ENCODE measurements at regions not wholly inside any gene's neighbourhood (a gene's known extent, or its start where the extent isn't known, plus 50 kb on each side); places are given as distances from the start of the nearest gene placed in this dataset.

DNA sequence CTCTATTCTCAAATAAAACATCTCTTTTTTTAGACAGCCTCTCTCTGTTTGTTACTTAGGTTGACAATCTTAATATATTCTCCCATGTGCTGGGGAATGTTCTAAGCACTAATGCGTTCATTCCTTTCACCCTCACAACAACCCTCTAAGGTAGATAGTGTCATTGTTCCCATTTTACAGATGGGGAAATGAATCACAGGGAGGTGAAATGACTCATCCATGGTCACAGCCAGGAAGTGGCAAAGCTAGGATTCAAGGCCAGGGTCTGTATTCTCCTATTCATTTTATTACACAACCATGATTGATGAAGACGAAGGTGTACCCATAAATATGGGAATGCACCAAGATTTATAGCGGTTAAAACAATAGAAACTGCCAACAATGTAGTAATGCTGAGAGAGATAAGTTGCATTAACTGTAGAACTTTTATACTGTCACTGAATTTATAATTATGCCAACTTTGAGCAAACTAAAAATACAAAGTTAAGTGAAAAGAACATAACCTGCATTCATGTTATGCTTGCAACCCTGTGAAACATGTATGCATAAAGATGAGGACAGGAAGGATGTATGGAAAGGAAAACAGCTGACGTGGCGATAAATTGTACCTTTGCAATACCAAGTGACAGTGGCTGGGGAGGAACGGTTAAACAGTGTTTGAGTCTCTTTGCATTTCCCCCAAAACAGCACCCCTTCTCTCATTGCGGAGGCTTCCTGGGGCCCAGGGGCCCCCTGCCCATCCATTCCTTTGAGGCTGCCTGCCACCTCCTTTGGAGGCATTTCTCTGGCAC is 257.7 kb upstream of the AGAP1 start:
- no peaks in the 10 kb centered on the region for H3K27me3 ChIP-seq (ENCODE audit: insufficient read depth, low read length)
- no peaks in the 10 kb centered on the region for H3K9me2 ChIP-seq (ENCODE audit: low read depth, low read length)
- no peak overlapping the region for H2AFZ ChIP-seq (ENCODE audit: low read length)
- no peaks in the 10 kb centered on the region for H3K4me1 ChIP-seq (ENCODE audit: insufficient read depth, low read length, severe bottlenecking)
- no peaks in the 10 kb centered on the region for H4K20me1 ChIP-seq (ENCODE audit: insufficient read depth, low read length)
- no peak overlapping the region for H3K4me2 ChIP-seq (ENCODE audit: low read length)
- no peaks in the 10 kb centered on the region for H3K9me3 ChIP-seq (ENCODE audit: low read length)
- H3K9ac ChIP-seq (ENCODE audit: low read length), result no peak overlapping the region
- no peaks in the 10 kb centered on the region for H3K36me3 ChIP-seq (ENCODE audit: insufficient read depth, low read length)
- TF ChIP-seq, protein P1, sequence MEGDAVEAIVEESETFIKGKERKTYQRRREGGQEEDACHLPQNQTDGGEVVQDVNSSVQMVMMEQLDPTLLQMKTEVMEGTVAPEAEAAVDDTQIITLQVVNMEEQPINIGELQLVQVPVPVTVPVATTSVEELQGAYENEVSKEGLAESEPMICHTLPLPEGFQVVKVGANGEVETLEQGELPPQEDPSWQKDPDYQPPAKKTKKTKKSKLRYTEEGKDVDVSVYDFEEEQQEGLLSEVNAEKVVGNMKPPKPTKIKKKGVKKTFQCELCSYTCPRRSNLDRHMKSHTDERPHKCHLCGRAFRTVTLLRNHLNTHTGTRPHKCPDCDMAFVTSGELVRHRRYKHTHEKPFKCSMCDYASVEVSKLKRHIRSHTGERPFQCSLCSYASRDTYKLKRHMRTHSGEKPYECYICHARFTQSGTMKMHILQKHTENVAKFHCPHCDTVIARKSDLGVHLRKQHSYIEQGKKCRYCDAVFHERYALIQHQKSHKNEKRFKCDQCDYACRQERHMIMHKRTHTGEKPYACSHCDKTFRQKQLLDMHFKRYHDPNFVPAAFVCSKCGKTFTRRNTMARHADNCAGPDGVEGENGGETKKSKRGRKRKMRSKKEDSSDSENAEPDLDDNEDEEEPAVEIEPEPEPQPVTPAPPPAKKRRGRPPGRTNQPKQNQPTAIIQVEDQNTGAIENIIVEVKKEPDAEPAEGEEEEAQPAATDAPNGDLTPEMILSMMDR (IDR thresholded peaks at IDR 0.05; ENCODE audit: low read length), result no peak
- TF ChIP-seq EZH2 (IDR thresholded peaks at IDR 0.05; ENCODE audit: borderline replicate concordance, low read length), result no peak
- H3F3A ChIP-seq (ENCODE audit: insufficient read depth, low read length), result no peaks in the 10 kb centered on the region
- H3K4me3 ChIP-seq (ENCODE audit: low read depth, low read length, poor library complexity, severe bottlenecking), result no peak overlapping the region
- no peak overlapping the region for H3K27ac ChIP-seq (ENCODE audit: low read depth, low read length, poor library complexity, severe bottlenecking)
- no peaks in the 10 kb centered on the region for H3K79me2 ChIP-seq (ENCODE audit: insufficient read depth, low read length)

DNA sequence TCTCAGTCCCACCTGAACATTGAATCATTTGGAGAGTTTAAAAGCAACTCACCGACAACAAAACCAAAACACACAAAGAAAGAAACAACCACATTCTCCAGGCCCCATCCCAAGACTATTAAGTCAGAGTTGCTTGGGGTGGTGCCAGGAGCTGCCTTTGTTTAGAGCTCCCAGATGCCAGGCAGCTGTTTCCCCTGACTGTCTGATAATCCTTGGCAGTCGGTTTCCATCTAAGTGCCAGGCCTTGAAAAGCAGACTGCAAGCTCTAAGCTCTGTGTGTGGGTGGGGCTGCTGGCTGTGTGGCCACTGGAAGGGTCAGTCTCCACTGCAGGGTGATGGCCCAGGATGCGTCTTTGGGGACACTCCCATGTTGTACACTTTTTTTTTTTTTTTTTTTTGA is 255.3 kb upstream of the AGAP1 start:
- no peaks in the 10 kb centered on the region for H3K27me3 ChIP-seq (ENCODE audit: insufficient read depth, low read length)
- no peak overlapping the region for H3K9ac ChIP-seq (ENCODE audit: low read length)
- H4K20me1 ChIP-seq (ENCODE audit: insufficient read depth, low read length), result no peaks in the 10 kb centered on the region
- H3K4me2 ChIP-seq (ENCODE audit: low read length), result no peak overlapping the region
- H3K4me1 ChIP-seq (ENCODE audit: insufficient read depth, low read length, severe bottlenecking), result no peaks in the 10 kb centered on the region
- no peaks in the 10 kb centered on the region for H3K9me2 ChIP-seq (ENCODE audit: low read depth, low read length)
- TF ChIP-seq, protein P1 (IDR thresholded peaks at IDR 0.05; ENCODE audit: low read length), result no peak
- no peak for TF ChIP-seq EZH2 (IDR thresholded peaks at IDR 0.05; ENCODE audit: borderline replicate concordance, low read length)
- H3K4me3 ChIP-seq (ENCODE audit: low read depth, low read length, poor library complexity, severe bottlenecking), result no peak overlapping the region
- no peaks in the 10 kb centered on the region for H3K79me2 ChIP-seq (ENCODE audit: insufficient read depth, low read length)
- no peaks in the 10 kb centered on the region for H3K36me3 ChIP-seq (ENCODE audit: insufficient read depth, low read length)
- H3K9me3 ChIP-seq (ENCODE audit: low read length), result no peaks in the 10 kb centered on the region
- H3K27ac ChIP-seq (ENCODE audit: low read depth, low read length, poor library complexity, severe bottlenecking), result no peak overlapping the region
- no peaks in the 10 kb centered on the region for H3F3A ChIP-seq (ENCODE audit: insufficient read depth, low read length)
- H2AFZ ChIP-seq (ENCODE audit: low read length), result no peak overlapping the region

DNA sequence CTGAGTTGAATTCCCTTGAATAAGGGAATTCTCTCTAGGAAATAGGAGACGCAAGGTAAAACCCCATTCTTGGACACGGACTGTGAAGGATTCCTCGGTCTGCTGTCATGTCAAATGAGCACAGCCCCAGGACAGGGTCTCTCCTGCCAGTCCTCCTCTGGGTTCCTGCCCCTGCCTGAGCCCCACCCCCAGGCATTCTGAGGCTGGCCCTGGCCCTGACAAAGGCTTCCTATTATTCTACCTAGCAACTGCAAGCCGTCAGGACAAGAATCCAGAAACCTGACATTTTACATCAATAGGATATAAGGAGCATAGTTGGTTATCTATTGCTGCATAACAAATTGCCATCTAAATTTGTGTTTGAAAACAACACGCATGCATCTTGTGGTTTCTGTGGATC is 253.3 kb upstream of the AGAP1 start:
- no peaks in the 10 kb centered on the region for H3K27me3 ChIP-seq (ENCODE audit: insufficient read depth, low read length)
- no peaks in the 10 kb centered on the region for H3K9me3 ChIP-seq (ENCODE audit: low read length)
- H3K4me1 ChIP-seq (ENCODE audit: insufficient read depth, low read length, severe bottlenecking), result no peaks in the 10 kb centered on the region
- H4K20me1 ChIP-seq (ENCODE audit: insufficient read depth, low read length), result no peaks in the 10 kb centered on the region
- H3K9me2 ChIP-seq (ENCODE audit: low read depth, low read length), result no peaks in the 10 kb centered on the region
- no peaks in the 10 kb centered on the region for H3K36me3 ChIP-seq (ENCODE audit: insufficient read depth, low read length)
- H3K4me2 ChIP-seq (ENCODE audit: low read length), result no peak overlapping the region
- H3K4me3 ChIP-seq (ENCODE audit: low read depth, low read length, poor library complexity, severe bottlenecking), result no peak overlapping the region
- H3K27ac ChIP-seq (ENCODE audit: low read depth, low read length, poor library complexity, severe bottlenecking), result no peak overlapping the region
- no peak overlapping the region for H2AFZ ChIP-seq (ENCODE audit: low read length)
- no peaks in the 10 kb centered on the region for H3K79me2 ChIP-seq (ENCODE audit: insufficient read depth, low read length)
- TF ChIP-seq EZH2 (IDR thresholded peaks at IDR 0.05; ENCODE audit: borderline replicate concordance, low read length), result no peak
- TF ChIP-seq, protein P1 (IDR thresholded peaks at IDR 0.05; ENCODE audit: low read length), result no peak
- H3F3A ChIP-seq (ENCODE audit: insufficient read depth, low read length), result no peaks in the 10 kb centered on the region
- H3K9ac ChIP-seq (ENCODE audit: low read length), result no peak overlapping the region
